Stimulated activated CD8-positive, alpha-beta memory T cell treated with anti-CD3 and anti-CD28 coated beads, Interleukin-15, amount 100 ng/mL, for 4 hours (primary cell): ENCODE measurements at regions not wholly inside any gene's neighbourhood (a gene's known extent, or its start where the extent isn't known, plus 50 kb on each side); places are given as distances from the start of the nearest gene placed in this dataset.
"Not testable (repeated sequence)": the region's sequence is repeated elsewhere in the genome, so short reads cannot be mapped to it uniquely, and the experiment has no call there.

ENCODE experiments used
- DNase-seq, 2 donors: peaks; one replicate each; pipeline ENCODE4 v3.0.0-alpha.2; 2020; ENCODE audit warnings: low read depth in 2 of 2

DNA sequence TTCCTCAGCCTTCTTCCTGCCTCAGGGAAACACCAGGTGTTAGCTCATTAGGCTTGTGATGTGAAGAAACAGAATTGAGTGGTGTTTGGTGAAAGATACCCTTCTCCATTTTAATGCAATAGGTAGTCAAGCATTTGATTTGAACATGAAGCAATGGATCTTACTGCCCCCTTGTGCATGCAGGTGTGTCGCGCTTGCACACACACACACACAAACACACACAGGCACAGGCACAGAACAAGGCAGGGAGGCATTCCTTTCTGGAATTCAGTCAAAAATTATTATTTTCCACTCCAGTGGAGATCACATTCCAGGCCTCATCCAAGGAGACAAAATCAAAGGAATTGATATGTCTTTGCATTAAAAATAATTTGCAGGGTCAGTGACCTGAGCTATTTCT lies 667.0 kb upstream of the MARCKS start:
- no peak for DNase-seq

DNA sequence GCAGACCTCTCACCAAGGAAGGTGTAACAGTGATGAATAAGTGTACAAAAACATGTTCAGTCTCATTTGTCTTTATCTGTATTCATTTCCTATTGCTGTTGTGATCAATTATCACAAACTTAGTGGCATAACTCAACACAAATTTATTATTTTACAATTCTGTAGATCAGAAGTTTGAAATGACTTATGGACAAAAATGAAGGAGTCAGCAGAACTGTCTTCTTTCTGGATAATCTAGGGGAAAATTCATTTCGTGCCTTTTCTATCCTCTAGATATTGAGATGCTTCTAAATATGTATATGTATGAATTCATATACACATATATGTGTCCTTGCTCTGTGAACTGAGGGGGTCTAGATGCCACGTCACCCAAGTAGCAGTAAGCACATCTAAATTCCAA lies 663.1 kb upstream of the MARCKS start:
- no peak for DNase-seq

DNA sequence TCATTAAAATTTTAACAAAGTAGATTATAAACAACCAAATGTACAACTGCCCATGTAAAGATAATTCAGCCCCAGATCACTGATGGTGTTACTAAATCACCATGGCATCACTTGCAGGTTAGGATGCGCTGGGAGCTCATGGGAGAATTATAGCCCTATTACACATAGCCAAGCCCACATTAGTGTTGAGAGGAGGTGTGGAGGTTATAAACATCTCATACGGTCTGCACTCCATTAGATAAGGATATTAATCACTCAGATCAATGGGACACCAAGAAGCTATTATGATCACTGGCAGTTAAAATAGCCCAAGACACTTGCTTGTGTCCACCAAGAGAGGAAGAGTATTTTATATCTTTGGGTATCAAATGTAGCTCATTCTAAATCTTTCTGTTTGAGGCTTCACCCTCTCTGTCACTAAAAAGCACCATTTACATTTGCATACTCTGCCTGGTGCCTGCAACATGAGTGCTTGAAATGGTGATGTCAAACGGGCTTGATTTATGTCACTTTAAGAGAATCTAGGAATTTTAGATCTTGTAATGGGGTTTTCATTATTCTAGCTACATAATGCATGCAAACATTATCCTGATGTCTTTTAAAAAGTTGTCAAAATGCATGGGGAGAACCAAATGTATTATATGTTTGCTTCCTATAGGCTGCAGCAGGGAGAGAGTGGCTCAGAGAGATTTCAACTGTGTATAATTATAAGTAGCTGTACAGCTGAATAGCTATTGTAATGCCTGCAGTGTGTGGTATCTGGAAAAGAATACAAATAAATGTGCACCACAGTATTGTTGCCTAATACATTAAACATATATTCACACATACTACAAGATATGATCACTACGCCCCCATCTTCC lies 654.1 kb upstream of the MARCKS start:
- DNase-seq = no peak

DNA sequence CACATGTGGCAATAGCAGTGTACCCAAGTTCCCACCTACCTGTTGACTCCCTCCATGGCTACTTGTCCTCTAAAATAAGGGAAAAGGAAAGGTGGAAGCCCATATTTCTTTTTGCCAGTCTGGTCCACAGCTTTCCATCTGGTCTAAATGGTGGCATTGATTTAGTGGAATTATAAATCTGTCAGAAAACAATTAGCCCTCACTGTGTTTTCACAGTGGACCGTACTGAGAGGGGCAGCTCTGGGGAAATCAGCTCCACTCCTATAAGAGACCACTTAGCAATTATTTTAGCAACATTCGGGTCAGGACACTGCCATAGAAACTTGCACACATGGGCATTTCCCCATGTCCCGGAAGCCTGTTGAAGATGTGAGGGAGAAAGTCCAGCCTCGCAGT lies 653.4 kb upstream of the MARCKS start:
- no peak for DNase-seq

DNA sequence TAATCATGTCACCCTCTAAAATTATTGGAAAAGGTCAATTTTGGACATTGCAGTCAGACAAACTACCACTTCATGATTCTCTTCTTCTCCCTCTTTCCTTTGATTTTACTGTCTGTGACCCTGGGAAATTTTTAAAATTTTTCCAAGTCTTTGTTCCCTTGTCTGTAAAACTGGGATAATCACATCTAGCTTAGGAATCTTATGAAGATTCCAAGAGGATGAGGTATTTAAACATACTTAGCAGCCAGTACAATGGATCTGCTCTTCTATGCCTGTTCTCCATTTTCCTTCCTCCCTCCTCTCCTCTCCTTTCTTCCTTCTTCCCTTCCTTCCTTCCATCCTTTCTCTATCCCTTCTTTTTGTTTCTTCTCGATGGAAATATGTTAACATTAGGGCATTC lies 651.6 kb upstream of the MARCKS start:
- no peak for DNase-seq

DNA sequence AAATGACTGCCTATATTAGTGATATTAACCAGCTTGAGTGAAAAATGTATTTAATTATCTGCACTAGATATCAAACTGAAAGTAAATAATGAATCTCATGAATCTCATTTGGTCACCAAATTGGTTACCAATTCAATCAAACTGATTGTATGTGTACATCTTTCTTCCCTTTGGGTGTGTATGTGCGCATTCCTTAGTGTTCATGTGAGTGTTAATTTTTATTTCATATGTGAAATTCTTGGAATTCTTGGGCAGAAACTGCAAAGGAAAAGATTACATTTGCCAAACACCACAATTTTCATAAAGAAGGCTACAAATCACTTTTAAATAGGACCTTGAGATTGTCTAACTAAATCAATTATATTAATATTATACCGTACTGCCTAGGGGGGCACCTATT lies 648.4 kb upstream of the MARCKS start:
- no peak for DNase-seq

DNA sequence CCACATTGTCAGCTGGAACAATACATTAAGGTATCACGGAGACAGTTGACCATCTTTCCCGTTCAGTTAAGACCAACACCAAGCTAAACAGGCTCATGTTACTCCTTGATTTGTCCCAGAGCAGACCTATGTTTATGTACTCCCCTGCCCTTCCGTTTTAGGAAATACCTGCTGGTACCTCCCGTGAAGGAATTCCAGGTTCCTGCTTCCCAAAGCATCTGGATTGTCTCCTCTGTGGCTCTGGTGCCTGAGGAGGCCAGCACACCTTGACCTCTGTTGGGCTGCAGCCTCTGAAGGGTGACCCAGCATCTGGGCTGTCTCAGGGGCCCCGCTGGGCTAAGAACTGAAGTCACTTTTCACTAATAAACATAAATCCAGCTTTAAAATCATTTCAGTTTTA lies 647.8 kb upstream of the MARCKS start:
- DNase-seq = no peak

DNA sequence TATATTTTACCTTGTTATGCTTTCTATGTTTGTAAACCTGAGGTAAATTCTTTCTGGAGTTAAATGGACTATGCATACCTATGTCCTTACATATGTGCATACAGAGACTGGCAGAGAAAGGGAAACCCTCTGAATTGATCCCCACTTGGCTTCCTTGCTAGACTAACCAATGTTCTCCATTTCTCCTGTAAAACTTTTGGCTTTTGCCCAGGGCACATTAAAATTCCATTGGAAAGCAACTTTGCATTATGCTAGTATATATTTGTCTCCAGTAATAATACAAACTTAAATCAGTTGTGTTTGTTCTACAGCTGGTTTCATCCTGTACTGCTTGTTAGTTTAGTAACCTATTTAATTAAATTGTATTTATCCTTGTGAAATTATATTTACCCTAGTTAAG lies 646.0 kb upstream of the MARCKS start:
- DNase-seq = no peak

DNA sequence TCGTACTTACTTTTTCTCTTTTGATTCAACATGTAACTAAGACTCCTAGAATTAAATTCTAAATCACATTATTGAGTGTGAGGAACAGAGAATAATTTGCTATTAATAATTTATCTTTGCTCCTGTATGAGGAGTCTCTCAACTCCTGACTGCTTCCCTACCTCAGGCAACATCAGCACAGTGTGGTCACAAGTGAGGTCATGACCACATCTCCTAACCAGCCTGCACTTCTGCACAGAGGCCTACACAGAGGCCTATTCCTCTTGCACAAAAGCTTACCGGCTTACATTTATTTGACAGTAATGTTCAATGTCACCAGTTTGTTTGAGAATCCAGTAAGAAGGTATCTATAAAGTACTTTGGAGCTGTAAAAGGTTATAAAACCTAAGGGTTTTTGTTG lies 637.4 kb upstream of the MARCKS start:
- DNase-seq = no peak

DNA sequence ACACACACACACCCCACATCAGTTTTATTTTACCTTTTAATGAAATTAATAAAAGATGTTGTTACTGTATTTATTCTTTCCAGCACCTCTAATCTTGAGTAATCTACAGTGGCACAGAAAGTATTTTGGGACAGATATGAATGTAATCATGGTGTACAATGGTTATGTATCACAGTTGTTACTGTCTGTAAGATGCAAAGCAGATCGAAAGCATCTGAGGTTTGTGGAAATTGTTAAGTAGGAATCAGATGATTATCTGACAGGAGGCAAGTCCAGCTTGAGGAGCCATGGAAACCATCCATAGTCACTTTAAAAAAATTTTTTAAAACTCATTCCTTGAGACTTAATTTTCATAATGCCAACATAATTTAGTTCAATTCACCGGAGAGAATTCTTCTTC lies 636.3 kb upstream of the MARCKS start:
- no peak for DNase-seq

DNA sequence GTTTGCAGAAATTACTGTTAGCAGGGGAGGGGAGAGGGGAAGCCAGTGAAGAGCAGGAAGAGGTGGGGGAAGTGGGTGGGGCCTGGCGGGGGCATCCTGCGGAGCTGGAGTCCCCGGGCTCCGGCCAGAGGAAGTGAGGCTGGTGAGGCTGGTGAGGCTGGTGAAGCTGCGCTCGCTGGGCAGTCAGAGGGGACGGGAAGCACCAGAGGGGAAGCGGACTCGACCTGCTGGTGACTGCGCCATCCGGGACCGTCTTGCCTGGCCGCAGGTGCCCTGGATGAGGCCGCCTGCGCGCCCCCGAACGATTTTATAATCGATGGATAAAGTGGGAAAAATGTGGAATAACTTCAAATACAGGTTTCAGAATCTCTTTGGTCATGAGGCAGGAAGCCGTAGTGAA lies 635.3 kb upstream of the MARCKS start:
- no peak for DNase-seq

DNA sequence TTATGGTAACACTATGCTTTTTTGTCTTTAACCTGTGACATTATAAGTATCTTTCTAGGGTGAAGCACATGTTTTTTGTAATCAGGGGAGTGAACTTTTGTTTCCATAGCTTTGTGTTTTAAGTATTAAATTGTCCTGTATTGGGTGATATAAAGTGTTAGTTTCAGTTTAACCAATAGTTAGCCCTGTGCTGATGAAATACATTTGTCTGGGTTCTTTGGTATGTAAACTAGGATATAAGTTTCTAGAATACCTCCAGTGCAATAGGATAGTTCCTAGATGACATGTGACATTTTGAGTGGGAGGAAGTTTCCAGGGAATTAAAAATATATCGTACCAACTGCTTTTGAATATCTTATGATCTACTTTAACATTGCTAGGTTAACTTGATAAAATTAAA lies 611.0 kb upstream of the MARCKS start:
- no peak for DNase-seq

DNA sequence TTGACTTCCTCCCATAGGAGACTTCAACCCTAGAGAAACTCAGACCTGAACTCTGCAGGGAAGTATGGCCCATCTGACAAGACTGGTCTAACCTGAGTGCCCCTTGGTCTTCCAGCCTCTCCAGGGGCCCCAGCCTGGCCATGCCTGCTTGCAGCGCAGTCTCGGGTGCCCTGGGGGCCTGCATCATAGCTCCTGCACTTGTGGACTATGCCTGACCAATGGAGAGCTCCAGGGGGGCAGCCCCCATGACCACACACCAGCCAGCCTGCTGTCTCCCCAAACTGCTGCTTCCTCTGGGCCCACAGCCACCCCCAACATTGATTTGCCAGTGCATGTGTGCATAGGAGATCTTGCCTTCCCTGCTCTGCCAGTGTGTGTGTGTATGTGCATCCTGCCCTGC lies 608.6 kb upstream of the MARCKS start:
- no peak for DNase-seq

DNA sequence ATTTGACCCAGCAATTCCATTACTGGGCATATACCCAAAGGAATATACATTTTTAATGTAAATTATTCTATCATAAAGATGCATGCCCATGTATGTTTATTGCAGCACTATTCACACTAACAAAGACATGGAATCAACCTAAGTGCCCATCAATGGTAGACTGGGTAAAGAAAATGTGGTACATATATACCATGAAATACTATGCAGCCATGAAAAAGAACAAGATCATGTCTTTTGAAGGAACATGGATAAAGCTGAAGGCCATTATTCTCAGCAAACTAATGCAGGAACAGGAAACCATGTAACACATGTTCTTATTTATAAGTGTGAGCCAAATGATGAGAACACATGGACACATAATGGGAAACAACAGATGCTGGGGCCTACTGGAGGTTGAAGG lies 603.0 kb upstream of the MARCKS start:
- not testable (repeated sequence) for DNase-seq

DNA sequence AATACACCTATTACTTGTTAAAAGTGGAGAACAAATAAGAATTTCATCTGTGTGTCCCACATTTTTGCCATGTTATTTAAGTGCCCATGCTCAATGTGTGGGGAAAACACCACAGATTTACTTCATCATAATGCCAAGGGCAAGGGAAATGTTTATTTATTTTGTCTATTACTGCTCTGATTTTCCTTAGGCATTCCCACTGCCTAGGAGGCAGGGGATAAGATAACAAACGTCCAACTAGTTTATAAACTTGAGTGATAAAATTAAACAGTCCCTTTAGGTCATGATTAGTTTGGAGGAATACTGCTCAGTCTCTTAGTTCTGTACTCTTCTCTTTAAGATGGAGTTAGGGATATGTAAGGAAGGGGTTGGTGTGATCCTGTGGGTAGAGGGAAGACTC lies 598.4 kb upstream of the MARCKS start:
- no peak for DNase-seq

DNA sequence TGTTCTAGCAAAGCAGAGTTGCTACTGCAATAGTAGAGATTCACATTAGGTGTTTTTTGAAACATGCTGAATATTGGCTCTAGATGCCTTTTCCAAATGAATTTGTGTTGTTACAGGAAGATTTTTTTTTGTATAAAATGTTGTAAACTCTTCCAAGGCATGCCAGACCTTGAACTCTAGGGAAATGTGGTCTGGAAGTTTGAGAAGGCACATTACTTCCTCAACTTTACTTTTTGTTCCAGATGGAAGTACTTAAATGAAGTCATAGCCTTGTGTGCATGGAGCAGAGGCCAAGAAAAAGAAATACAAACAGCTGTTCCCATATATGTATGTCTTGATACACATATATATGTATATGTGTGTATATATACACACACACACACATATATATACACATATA lies 585.7 kb upstream of the MARCKS start:
- DNase-seq = no peak

DNA sequence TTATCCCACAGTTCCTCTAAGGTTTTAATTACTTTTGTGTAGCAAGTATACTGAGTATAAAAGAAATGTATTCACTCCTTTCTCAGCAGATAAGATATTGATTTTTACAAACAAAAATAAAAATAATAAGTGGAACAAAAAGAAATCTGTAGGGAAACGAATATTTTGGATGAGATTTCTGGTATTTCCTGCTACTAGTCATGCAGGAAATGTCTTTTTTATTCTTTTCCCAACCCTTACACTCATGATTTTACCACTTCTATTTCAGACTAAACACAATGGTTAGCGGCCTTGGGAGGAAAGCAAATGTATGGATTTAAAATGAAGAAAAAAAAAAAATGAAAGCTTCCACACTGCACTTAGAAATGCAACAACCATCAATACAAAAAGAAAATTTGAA lies 580.5 kb upstream of the MARCKS start:
- no peak for DNase-seq

DNA sequence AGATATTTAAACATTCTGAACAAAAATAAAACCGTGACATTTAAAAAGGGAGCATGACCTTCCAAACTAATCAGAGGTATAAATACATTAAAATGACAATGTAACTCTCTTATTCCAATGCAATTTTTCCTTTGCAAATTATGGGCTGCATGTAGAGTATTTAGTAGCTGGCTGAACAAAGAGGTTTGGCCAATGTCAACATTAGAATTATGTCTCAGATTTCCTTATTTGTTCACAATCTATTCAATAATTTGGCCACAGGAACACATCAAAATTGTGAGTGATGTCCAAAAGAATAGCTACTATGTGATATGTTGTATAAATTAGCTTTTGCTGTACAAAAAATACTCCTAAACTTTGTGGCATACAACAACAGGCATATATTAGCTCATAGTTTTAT lies 580.0 kb upstream of the MARCKS start:
- DNase-seq = no peak

DNA sequence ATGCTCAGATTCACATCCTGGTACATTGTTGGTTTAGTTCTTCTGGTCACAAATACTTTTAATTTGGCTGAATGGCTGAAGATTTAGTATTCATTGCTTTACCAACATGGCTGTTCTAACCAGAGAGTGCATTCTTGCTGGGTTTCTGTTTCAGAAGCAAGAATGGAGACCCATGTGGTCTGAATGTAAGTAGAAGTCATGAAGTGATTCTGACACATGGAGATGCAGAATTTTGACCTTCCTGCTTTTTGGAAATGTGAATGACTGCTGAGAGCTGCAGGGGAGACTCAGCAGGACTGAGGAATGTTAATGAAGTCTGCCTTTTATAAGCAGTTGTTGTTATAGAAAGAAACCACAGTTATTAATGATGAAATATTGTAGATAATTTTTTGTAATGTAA lies 576.1 kb upstream of the MARCKS start:
- DNase-seq = no peak

DNA sequence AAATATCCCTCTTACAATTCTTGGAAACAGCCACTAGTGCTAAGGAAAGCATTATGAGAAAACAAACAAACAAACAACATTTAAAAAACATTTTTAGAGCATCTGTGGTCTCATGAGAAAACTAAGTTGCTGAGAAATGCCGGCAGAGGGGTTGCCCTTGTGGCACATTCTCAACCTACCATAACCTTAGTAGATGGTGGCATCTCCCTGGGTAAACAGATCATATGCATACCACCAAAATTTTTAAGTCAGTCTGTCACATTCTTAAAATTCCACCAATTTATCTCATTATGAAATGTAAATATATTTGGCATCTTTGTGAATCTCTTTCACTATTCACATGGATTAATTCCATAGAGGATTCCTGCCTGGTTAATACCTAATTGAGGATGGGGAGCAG lies 575.7 kb upstream of the MARCKS start:
- DNase-seq = no peak

DNA sequence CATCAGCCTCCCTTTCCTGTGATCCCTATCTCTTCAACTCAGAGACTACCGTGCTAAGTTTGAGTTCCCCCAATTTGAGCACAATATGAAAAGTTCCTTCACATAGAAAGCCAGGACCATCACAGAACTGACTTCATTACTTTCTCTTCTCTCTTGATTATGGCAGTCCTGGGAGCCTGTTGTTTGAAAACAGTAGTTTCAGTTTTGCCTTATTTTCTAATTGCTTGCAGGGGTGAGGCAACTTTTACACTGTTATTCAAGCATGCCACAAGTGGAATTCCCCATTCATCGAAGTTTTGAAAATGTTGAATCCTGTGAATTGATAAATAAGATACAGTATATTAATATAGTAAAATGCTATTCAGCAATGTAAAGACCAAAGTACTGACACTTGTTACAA lies 569.7 kb upstream of the MARCKS start:
- no peak for DNase-seq

DNA sequence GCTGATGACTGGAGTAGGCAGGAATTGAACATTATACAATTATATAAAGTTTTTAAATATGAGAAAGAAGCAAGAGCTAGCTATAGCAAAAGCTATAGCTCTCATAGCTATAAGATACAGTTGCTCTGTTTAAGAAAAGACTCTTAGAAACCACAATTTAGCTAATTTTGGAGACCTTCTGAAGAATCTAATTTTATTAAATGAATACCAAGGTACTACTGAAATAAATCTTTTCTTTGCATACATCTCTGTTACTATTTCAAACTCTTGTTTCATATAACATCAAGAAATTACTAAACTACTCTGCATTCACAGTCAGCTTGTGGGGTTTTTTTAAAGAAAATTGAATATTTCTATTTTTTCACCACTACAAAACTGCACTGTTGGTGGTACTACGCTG lies 568.7 kb upstream of the MARCKS start:
- no peak for DNase-seq

DNA sequence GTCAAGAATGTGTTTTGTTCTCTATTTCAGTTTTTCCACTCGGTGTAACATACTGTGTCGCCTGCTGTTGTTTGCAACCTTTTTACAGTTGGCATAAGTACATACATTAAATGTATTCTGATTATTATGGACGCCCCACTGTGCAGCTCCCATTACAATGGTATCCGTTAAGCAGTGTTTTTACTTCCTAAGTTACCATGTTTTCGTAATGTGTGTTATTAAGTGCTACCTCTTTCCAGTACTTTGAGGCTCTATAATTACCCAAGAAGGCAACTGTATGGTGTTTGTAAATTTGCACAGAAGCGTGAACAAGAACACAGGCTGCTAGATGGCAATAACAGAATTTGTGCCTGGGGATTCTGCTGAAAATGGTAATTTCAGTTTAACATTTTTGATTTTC lies 568.0 kb upstream of the MARCKS start:
- DNase-seq = no peak

DNA sequence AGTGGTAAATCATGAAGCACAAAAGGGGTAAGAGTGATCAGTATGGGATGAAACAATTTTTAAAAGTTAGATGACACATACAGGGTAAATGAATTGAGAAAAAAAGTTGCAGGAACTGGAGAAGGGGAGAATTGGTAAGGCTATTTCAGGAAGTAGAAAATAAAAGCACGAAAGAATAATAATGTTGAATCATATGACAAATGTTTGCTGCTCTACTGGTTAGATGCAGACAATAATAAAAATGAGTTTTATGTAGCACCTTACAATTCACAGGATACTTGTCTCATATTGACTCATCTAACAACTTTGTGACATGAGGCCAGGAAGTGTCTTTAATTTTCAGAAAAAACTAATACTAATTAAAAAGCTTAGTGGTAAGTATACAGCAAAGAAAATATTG lies 566.5 kb upstream of the MARCKS start:
- no peak for DNase-seq
